Suppressor macrophage treated with lipopolysaccharide for 1 hour (primary cell): ENCODE measurements at regions not wholly inside any gene's neighbourhood (a gene's known extent, or its start where the extent isn't known, plus 50 kb on each side); places are given as distances from the start of the nearest gene placed in this dataset.

ENCODE experiments used
- DNase-seq, 3 donors: peaks; one replicate each; pipeline ENCODE4 v3.0.0-alpha.2; 2020 to 2022

DNA sequence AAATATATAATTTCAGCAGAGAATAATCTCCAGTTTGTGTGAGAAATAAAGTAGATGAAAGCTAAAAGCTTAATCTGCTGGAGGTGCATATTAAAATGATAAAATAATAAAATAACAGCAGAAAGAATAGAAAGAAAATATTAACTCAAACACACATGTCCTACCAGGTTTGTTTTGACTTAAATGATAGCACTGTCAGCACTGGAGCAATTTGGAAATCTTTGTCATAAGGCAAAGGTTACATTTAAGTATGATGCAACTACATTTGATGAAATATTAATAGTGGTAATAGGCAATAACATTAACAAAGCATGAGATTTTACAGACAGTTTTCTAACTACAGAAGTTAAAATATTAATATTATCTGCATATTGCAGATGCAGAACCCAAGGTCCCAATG, 2380.1 kb downstream of the PCDH9 start:
- DNase-seq = no peak

DNA sequence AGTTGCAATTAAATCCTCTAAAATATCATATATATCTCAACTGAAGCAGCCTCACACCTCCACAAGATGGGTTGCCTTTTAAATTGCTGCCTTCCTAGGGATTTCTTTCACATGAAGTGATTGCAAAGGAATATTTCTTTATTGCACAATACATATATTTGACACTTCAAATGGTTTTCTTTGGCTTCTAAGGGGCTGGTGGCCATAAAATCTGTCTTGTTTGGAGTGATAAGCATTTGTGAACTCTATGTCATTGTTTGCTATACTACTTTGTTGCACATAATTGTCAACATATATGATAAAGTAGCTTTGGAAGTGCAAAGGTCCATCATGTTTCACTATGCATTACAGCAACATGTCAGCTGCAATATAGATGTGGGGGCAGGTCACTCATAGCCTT, 2380.9 kb downstream of the PCDH9 start:
- DNase-seq = no peak

DNA sequence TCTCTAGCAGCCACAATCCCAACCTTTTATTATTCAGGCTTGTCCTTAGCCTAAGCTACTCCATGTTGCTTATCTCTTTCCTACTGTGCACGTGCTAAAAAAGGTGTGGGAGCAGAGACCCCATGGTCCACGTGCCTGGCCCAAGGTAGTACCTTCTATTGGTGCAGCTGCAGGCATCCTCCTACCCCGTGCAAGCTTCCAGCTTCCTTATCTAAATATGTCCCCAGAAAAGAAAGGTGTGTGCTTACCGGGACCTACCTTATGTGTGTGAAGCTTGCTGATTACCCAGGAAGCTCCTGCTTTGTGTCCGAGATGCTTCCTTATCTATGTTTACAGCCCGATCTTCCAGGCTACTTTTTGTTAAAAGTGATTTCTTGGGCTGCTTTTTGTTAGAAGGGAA, 2382.4 kb downstream of the PCDH9 start:
- DNase-seq = no peak

DNA sequence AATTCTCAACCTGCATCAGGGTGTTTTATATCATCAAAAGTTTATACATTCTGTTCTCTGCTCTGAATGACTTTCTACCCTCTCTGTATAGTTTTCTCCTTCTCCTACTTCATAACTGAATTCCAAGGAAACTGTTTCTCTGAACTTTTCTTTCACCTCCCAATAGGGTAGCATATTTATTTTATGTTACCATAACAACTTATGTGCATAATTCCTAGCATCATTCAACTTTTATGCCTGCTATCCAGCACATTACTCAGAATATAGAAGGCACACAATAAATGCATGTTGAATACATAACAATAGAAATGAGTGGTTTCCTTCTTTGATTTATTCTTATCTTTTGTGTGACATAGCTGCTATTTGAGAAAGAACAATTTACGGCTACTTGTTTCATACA, 2385.0 kb downstream of the PCDH9 start:
- no peak for DNase-seq

DNA sequence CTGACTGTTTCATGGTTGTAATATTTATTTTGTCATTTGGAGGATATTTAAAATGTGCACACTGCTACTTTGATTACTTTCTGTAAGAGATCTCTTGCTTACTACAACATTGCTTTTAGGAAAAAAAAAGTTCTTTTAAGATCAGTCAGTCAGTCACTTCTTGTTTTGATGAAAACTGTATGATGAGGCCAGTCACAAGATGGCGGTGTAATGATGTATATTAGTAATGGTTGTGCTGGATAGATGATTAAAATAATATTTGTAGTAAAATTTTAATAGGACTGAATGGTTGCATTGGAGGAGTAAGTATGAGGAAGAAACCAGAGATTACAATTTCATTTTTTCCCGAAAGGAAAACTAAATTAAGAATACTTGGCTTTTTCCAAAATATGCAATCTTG, 2411.1 kb downstream of the PCDH9 start:
- DNase-seq = no peak

DNA sequence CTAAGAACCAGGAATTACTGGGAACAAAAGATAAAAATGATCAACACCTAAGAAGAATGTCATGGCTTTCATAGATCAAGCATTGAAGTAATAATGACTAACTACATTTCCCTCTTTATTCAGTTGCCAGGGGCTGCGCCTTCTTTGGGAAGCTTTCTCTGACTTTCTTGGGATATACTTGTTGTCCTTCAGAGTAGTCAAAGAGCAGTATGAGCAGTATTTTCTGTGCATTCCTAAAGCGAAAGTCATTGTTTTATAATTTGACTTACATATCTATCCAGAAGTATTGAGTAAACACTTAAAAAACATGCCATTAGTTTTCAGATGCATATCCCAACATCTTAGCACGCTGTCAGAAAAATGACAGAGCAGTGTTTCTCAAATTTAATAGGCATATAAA, 2412.4 kb downstream of the PCDH9 start:
- DNase-seq = no peak

DNA sequence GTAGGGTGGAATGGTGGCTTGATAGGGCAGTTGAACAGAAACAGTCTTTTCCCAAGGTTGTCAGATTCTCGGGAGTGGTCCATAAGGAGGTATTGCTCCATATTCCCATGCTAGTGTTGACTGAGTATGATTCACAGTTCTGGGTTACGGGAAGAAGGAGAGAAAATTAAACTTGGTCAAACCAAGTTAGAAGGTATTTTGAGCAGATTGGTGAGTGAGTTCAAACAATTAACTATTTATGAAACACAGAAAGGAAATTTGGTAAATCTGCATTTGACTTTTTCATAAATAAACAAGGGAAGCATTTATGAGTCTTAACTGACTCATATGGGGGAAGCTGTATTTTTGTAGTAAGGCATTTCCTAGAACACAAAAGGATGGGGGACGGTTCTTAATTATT, 2419.4 kb downstream of the PCDH9 start:
- DNase-seq = no peak

DNA sequence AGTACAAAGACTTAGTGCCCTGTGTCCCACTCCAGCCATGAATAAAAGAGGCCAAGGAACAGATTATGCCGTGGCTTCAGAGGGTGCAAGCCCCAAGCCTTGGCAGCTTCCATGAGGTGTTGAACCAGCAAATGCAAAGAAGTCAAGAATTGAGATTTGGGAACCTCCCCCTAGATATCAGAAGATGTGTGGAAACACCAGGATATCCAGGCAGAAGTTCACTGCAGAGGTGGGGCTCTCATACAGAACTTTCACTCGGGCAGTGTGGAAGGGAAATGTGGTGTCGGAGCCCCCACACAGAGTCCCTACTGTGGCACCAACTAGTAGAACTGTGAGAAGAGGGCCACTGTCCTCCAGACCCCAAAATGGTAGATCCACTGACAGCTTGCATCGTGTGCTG, 2421.4 kb downstream of the PCDH9 start:
- no peak for DNase-seq

DNA sequence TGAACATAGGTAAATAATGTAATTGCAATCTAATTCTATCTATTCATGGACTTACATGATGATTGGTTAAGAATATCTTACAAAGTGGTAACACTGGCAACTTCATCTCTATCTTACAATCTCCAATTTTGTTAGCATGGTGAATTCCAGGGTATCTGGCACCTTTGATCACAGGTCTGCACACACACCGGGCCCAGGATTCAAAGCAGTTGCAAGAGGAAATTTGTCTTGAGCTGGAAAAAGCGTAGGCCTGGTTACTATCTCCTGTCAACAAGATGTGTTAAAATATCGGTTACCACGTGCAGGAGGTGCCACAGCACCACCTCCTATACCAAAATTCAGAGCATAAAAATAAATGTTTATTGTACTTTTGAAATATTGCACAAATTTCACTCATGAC, 2428.4 kb downstream of the PCDH9 start:
- no peak for DNase-seq

DNA sequence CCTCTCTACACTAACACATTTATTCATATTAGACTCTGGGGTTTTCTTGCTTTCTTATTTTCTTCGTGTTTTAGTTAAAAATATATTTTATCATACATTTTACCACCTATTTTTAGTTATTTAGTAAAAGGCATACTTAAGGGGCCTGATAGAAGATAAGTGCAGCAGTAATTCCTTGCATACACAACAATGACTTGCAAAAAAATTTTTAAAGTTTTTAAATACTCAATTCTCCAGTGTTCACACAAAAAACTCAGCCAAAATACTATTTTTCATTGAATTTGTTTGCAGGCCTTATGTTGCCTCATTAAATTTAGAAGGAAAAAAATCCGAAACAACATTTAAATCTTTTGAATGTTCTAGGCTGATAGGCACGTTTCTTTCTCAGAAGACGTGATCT, 2431.7 kb downstream of the PCDH9 start:
- DNase-seq = no peak

DNA sequence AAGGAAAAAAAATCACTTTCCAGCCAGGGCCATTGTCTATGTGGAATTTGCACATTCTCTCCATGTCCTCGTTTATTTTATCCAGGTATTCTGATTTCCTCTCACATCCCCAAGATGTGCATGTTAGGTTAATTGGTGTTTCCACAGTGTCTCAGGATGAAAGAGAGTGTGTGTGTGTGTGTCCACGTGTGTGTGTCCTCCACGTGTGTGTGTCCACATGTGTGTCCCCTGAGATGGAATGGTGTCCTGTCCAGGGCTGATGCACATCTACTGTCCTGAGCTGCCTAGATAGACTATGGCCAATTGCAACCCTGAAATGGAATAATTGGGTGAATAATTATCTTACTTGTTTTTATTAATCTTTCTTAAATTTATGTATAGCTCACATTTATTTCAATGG, 2436.5 kb downstream of the PCDH9 start:
- DNase-seq = no peak

DNA sequence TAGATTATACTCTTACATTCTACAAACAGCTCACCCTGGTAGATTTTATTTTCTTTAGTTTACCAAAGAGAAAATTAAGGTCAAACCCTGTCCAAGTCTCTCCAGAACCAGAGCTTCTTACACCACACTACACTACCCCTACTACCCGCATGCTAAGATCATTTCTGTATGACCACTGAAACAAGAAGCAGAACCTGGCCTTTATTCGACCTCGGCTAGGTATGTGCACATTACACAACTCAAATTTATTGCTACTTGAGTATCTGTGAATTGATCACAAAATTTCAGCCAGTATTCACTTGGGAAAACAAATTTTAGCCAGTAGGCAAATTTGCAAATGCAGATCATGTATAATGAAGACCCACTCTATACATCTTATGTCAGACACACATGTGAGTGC, 2437.0 kb downstream of the PCDH9 start:
- DNase-seq = no peak

DNA sequence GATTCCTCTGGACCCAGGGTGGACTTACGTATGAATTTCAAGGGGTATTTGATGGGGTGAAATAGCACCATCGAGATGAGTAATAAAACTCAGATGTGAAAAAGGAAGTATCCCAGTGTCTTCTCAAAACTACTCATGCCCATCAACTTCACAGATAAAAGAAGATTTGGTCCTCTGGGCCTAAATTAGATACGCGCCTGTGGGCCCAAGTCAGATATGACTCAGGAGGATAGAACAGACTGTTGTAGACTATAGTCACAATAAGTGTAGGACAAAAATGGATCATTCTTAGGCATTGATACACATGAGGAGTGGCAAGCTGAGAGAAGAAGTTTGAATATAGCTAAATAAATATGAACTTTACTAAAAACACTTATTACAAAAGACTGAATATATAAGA, 2438.8 kb downstream of the PCDH9 start:
- DNase-seq = no peak

DNA sequence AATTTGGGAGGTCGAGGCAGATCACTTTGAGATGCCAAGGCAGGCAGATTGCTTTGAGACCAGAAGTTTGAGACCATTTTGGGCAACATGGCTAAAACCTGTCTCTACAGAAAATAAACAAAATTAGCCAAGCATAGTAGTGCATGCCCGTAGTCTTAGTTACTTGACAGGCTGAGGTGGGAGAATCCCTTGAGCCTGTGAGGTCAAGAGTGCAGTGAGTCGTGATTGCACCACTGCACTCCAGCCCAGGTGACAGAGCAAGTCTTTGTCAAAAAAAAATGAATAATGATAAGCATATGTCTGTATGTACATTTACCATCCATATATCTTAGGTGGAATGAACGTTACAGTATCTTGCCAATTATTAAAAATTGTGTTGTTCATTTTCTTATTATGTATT, 2447.7 kb downstream of the PCDH9 start:
- DNase-seq = no peak

DNA sequence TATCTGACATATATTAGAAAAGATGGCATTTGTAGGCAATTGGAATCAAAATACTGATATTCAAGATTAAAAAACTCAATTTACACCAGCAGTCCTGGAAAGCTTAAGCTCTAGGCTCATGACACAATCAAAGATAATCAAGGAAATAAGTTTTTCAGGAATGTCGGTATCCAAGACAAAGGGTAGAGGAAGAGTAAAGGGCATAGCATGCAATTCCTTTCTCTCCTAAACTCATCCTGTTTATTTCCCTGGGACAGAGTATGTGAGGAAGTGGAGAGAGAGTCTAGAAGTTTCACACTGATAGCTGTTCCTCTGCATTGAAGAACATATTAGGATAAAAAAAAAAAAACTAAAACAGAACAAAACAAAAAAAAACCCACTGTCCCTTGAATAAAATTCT, 2452.1 kb downstream of the PCDH9 start:
- DNase-seq = no peak

DNA sequence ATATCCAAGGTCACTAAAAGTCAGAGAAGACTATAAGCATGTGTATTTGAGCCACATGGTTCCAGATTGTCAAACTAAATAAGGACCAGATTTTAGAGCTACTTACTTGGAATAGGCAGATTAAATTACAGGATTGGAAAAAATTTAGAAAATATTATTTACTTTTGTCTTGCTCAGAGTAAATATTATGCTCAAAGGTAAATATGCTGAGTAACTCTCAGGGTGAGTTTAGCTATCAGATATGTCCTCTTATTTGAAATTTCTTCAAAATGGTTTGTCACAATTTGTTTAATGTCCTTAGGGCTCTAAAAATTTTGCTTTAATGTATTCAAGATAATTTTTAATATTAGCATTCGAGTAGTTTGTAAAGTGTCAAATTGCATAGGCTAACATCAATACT, 2455.2 kb downstream of the PCDH9 start:
- DNase-seq = no peak

DNA sequence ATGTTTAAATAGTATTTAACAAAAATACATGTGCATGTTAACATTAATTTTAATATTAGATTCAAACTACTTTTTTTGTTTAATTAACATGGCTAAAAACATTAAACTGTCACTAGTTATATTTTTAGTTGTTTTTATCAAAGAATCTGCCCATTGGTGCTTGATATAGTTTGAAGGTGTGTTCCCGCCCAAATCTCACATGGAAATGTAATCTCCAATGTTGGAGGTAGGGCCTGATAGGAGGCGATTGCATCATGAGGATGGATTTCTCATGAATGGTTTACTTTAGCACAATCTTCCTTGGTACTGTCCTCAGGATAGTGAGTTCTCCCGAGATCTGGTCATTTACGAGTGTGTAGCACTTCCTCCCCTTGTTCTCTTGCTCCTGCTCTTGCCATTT, 2459.4 kb downstream of the PCDH9 start:
- no peak for DNase-seq

DNA sequence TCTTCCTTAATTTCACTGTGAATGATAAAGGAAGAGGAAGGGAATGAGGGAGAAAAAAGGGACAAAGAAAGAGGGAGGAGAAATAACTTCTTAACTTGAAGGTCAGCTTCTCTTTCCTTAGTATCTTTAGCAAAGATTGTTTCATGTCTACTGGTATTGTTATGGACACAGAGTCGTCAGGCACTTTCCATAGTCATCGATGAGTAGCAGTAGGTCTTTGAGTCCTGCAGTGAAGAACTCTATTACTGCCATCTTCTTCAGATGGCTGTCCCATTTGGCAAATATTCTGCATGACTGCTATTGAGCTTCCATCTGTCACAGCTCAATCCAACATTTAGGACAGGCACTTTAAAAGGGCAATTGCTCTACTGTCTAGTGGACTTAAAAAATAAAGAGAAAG, 2463.1 kb downstream of the PCDH9 start:
- no peak for DNase-seq

DNA sequence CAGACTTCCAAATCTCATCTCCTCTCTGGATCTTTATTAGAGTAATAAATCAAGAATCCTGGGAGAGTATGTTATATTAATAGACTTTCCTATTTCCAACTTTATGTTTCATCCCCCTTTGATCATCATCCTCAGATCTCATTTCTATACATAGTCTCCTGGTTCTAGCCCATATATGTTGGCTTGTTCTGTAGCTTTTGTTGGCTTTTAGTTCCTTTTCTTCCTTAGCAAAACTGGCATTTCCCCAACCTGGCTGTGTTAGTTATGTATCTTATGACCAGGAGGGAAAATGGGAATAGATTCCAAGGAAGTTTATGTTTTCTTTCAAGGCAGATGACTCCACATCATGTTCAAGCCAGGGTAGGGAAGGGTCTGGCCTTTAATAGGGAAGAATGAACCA, 2464.5 kb downstream of the PCDH9 start:
- no peak for DNase-seq

DNA sequence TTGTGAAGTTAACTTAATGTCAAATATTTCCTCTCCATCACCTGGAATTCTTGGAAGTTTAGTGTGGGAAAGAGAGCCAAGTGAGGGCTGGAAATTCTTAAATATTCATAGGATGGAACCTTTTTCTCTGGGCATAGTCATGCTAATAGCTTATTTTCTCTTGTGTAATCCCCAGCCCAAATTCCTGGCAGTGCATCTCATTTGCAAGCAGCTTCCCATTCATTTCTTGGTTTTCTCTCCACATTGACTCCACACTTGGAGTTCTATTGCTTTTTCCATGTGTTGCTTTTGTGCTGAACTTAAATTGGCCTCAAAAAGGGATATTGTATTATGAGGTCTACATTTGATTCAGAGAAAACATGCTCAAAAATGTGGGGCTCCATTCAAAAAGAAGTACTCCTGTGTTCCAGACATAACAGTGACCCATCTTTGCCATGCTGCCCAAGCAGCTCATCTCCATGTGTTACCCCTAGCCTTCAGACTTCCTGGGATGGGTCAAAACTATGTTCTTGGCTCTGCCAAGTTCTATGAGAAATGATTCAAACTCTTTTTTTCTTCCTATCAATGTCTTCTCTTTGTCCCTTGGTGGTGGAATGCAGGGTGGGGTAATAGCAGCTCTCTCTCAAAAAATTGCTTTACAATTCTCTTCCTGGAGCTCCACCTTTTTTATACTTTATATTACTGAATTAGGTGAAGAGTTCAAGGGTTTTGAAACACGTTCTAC, 2471.5 kb downstream of the PCDH9 start:
- DNase-seq = no peak

DNA sequence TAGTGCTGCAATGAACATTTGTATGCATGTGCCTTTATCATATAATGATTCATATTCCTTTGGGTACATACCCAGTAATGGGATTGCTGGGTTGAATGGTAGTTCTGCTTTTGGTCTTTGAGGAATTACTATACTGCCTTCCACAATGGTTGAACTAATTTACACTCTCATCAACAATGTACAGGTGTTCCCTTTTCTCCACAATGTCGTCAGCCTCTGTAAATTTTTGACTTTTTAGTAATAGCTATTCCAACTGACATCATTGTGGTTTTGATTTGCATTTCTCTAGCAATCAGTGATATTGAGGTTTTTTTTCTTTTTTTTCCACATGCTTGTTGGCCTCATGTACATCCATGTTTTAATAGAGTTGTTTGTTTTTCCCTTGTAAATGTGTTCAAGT, 2473.5 kb downstream of the PCDH9 start:
- no peak for DNase-seq

DNA sequence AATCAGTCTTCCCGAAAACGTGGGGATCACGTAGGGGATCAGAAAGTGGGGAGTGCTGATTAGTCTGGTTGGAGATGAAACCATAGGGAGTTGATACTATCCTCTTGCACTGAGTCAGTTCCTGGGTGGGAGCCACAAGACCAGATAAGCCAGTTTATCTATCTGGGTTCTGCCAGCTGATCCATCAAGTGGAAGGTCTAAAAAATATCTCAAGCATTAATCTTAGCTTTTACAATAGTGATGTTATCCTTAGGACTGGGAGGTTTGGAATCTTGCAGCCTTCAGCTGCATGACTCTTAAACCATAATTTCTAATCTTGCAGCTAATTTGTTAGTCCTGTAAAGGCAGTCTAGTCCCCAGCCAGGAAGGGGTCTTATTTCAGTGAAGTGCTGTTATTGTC, 2474.2 kb downstream of the PCDH9 start:
- DNase-seq = no peak

DNA sequence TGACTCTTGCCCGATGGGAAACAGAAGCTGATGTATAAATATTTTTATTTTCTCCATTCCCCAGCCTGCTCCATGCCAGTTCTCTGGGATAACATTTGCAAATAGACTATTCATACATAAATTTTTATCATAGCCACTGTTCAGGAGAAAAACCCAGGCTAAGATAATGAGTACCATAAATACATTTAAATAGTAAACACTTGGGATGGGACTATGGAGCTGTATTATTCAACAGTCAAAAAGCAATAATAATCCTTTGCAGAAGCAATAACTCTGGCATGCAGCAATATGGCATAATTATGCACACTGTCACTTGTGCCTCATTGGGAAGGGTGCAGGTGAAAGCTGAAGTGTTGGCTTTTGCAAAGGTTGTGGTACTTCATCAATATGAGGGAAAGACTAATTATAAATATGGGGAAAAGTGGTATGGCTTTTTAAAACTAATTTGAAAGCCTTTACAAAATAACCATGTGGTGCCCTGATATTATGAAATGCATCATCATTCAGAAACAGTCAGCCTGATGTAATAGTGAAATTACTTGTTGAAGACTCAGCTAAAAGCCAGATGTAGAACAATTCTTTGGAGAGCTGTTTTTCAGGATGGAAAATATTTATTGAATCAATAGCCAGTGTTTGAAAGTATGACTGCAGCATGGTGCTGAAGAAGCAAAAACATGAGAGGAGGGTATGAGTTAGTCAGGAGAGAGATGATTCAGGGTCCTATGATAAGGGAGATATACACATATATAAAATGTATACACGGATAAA, 2476.7 kb downstream of the PCDH9 start:
- DNase-seq = no peak

DNA sequence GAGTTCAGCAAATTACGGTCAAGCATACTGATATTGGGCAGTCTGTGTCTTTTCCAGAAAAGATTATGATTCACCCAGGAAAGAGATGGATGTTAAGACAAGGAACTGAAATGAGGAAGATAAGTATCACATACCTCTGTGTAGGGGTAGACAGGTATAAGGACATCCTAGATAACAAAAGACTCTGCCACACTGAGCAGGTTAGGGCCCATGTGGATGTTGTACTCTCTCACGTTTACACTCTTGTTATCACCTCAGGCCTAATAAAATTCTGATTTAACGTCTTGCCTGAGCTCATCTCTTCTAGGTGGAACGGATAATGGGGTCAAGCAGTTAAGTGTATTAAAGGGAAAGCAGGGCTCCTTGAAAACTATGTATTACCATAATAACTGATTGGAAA, 2480.8 kb downstream of the PCDH9 start:
- DNase-seq = no peak

DNA sequence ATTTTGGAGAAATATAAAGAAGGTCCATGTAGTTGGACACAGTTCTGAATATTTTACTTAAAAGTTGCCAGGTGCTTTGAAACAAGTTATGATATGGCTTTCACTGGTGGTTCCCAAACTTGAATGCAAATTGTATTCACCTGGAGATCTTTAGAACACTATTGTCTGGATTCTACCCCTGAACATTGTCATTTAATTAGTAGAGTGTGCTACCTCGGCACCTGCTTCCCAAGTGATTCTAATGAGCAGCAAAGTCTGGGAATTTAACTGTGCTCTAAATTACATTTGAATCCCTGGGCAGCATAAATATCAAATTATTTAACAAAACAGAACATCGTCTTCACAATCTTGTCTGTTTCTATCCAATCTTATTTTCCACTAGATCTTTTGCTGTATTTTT, 2483.3 kb downstream of the PCDH9 start:
- DNase-seq = no peak
